Esophagus muscularis mucosa (tissue), 4 donors: ENCODE measurements at regions not wholly inside any gene's neighbourhood (a gene's known extent, or its start where the extent isn't known, plus 50 kb on each side); places are given as distances from the start of the nearest gene placed in this dataset.

ENCODE experiments used
- DNase-seq: peaks from one replicate; pipeline ENCODE4 v3.0.0-alpha.2; 2017; ENCODE audit errors: extremely low spot score
- H3K27ac ChIP-seq, 4 donors: fragments of 200-600 bp; sonication (generic); replicated peaks in 1 of 4; 1 replicate in 3 of 4; 2 replicates in 1 of 4; pipeline ENCODE4 v1.5.1; 2016 to 2019; ENCODE audit warnings: mild to moderate bottlenecking in 1 of 4
- H3K27me3 ChIP-seq, 4 donors: fragments of 200-600 bp; sonication (generic); one replicate each; pipeline versions ENCODE4 v1.5.1 to v1.6.0; 2016 to 2019
- H3K36me3 ChIP-seq, 4 donors: fragments of 200-600 bp; sonication (generic); one replicate each; pipeline ENCODE4 v1.5.1; 2016 to 2019
- H3K4me1 ChIP-seq, 4 donors: fragments of 200-600 bp; sonication (generic); one replicate each; pipeline ENCODE4 v1.5.1; 2016 to 2019
- H3K4me3 ChIP-seq, 4 donors: fragments of 200-600 bp; sonication (generic); 1 replicate in 2 of 4; 2 replicates in 2 of 4; pipeline ENCODE4 v1.5.1; 2016 to 2019; ENCODE audit warnings: mild to moderate bottlenecking in 4 of 4, moderate library complexity in 1 of 4
- H3K9me3 ChIP-seq, 4 donors: fragments of 200-600 bp; sonication (generic); 1 replicate in 3 of 4; 2 replicates in 1 of 4; pipeline ENCODE4 v1.5.1; 2016 to 2019
- CTCF ChIP-seq, 3 experiments: fragments of 200-600 bp in 2 of 3; fragments of 450-650 bp in 1 of 3; sonication (generic) in 2 of 3; IDR thresholded peaks; one replicate each; pipeline ENCODE4 v1.5.1; 2017 to 2019; ENCODE audit warnings: antibody characterized with exemption in 3 of 3, mild to moderate bottlenecking in 2 of 3, moderate library complexity in 1 of 3
- EP300 ChIP-seq: sonication (generic); formaldehyde crosslinking; IDR thresholded peaks from one replicate; pipeline ENCODE4 v1.6.1; 2017; ENCODE audit warnings: antibody characterized with exemption
- POLR2A ChIP-seq: fragments of 450-650 bp; IDR thresholded peaks from one replicate; pipeline ENCODE4 v1.6.1; 2017; ENCODE audit warnings: antibody characterized with exemption, moderate library complexity, mild to moderate bottlenecking, low read depth
- POLR2AphosphoS5 ChIP-seq, 2 donors: sonication (generic); formaldehyde crosslinking; IDR thresholded peaks; one replicate each; pipeline ENCODE4 v1.6.1; 2017; ENCODE audit warnings: antibody characterized with exemption in 2 of 2
- WGBS: methylation state at CpG from one replicate; pipeline ENCODE4 v1.1.5; 2018; 5-methylcytosine and 5-hydroxymethylcytosine counted together
- intact Hi-C: fragments of 100-400 bp; cut with DNase I; formaldehyde crosslinking; loops from one replicate; pipeline ENCODE4 v1.15.1; 2023

GRCh38 chr10:11682267-11682683, 59.9 kb upstream of the ECHDC3 start:
- Histone ChIP-seq H3K4me3 (no peak overlapping the region), H3K4me1 (peaks cover 14 to 28% (median 20%) of the 10 kb centered on the region in 4 donors), H3K27me3 (peaks cover 0 to 21% (median 0%) of the 10 kb centered on the region in 4 donors), H3K9me3 (no peaks in the 10 kb centered on the region), H3K36me3 (no peaks in the 10 kb centered on the region), H3K27ac (no peak overlapping the region)
- no peak for DNase-seq
- intact Hi-C loops: no loop called here
- no peak for TF ChIP-seq CTCF (IDR thresholded peaks at IDR 0.05)
- TF ChIP-seq EP300: no peak
- no peak for TF ChIP-seq POLR2A
- no peak for TF ChIP-seq POLR2AphosphoS5 (IDR thresholded peaks at IDR 0.05)
- 75% methylated on average over 6 of the region's 6 CpGs for WGBS

- H3K4me1 ChIP-seq: peaks cover 10 to 21% (median 14%) of the 10 kb centered on the region in 4 donors
- no peaks in the 10 kb centered on the region for H3K36me3 ChIP-seq
- intact Hi-C loops: no loop called here
- no peaks in the 10 kb centered on the region for H3K9me3 ChIP-seq
- peaks cover 0 to 25% (median 0%) of the 10 kb centered on the region in 4 donors for H3K27me3 ChIP-seq
- DNase-seq: no peak
- 59% methylated on average over 6 of the region's 6 CpGs for WGBS
- no peak overlapping the region for H3K27ac ChIP-seq
- H3K4me3 ChIP-seq: no peak overlapping the region
- TF ChIP-seq POLR2A (no peak), POLR2AphosphoS5 (IDR thresholded peaks at IDR 0.05) (no peak), EP300 (no peak), CTCF (IDR thresholded peaks at IDR 0.05) (no peak)
Observed at GRCh38 chr10:11680496-11680895, 61.7 kb upstream of the ECHDC3 start.

GRCh38 chr10:11679946-11680345, 62.2 kb upstream of the ECHDC3 start:
- intact Hi-C loops: no loop called here
- Histone ChIP-seq H3K36me3 (no peaks in the 10 kb centered on the region), H3K27me3 (peaks cover 0 to 25% (median 0%) of the 10 kb centered on the region in 4 donors), H3K4me1 (peaks cover 5 to 16% (median 9%) of the 10 kb centered on the region in 4 donors), H3K4me3 (no peak overlapping the region), H3K27ac (no peak overlapping the region), H3K9me3 (no peaks in the 10 kb centered on the region)
- 54% methylated on average over 3 of the region's 3 CpGs for WGBS
- TF ChIP-seq POLR2A: no peak
- TF ChIP-seq EP300: no peak
- TF ChIP-seq CTCF (IDR thresholded peaks at IDR 0.05): no peak
- no peak for TF ChIP-seq POLR2AphosphoS5 (IDR thresholded peaks at IDR 0.05)
- DNase-seq: no peak

- no peak for DNase-seq
- intact Hi-C loops: no loop called here
- Histone ChIP-seq H3K4me1 (peaks cover 0 to 8% (median 0%) of the 10 kb centered on the region in 4 donors), H3K4me3 (no peak overlapping the region), H3K36me3 (no peaks in the 10 kb centered on the region), H3K27me3 (peaks cover 0 to 25% (median 0%) of the 10 kb centered on the region in 4 donors), H3K27ac (no peak overlapping the region), H3K9me3 (no peaks in the 10 kb centered on the region)
- WGBS: 84% methylated on average over 17 of the region's 17 CpGs
- TF ChIP-seq CTCF (IDR thresholded peaks at IDR 0.05) (no peak), EP300 (no peak), POLR2A (no peak), POLR2AphosphoS5 (IDR thresholded peaks at IDR 0.05) (no peak)
Observed at GRCh38 chr10:11678074-11678793, 63.9 kb upstream of the ECHDC3 start.
